GM23338 (cell line): ENCODE measurements at regions not wholly inside any gene's neighbourhood (a gene's known extent, or its start where the extent isn't known, plus 50 kb on each side); places are given as distances from the start of the nearest gene placed in this dataset.

ENCODE experiments used
- ATAC-seq: fragments of 200-7000 bp; cut with Tn5 transposase; 3 replicates; pipeline ENCODE4 v1.9.1; 2020
- DNase-seq: peaks from one replicate; pipeline ENCODE4 v3.0.0-alpha.2; 2015; ENCODE audit warnings: low spot score
- H2AFZ ChIP-seq: fragments of 200-600 bp; sonication (generic); 2 replicates; pipeline ENCODE4 v1.8.0; 2016; ENCODE audit warnings: antibody characterized with exemption, mild to moderate bottlenecking, moderate library complexity
- H3F3A ChIP-seq: fragments of 200-600 bp; sonication (generic); replicated peaks from 2 replicates; pipeline ENCODE4 v1.8.0; 2017; ENCODE audit warnings: antibody characterized with exemption, mixed run types, low read depth
- H3K27ac ChIP-seq: fragments of 200-600 bp; sonication (generic); 2 replicates; pipeline ENCODE4 v1.6.1; 2016; ENCODE audit warnings: low read depth
- H3K27me3 ChIP-seq: fragments of 200-600 bp; sonication (generic); 2 replicates; pipeline ENCODE4 v1.8.0; 2016; ENCODE audit warnings: mild to moderate bottlenecking, mixed run types, moderate library complexity; ENCODE audit not compliant: insufficient read depth
- H3K36me3 ChIP-seq: fragments of 200-600 bp; sonication (generic); 2 replicates; pipeline ENCODE4 v1.8.0; 2016; ENCODE audit warnings: mild to moderate bottlenecking; ENCODE audit not compliant: insufficient read depth
- H3K4me1 ChIP-seq: fragments of 200-600 bp; sonication (generic); 2 replicates; pipeline ENCODE4 v1.8.0; 2016; ENCODE audit warnings: mild to moderate bottlenecking, moderate library complexity; ENCODE audit not compliant: insufficient read depth
- H3K4me2 ChIP-seq: fragments of 200-600 bp; sonication (generic); 2 replicates; pipeline ENCODE4 v1.7.1; 2017; ENCODE audit warnings: mixed run types
- H3K4me3 ChIP-seq: fragments of 200-600 bp; sonication (generic); 2 replicates; pipeline ENCODE4 v1.6.1; 2016; ENCODE audit warnings: mixed run types
- H3K79me2 ChIP-seq: fragments of 200-600 bp; sonication (generic); replicated peaks from 2 replicates; pipeline ENCODE4 v1.8.0; 2017; ENCODE audit warnings: mild to moderate bottlenecking; ENCODE audit not compliant: insufficient read depth
- H3K9me2 ChIP-seq: fragments of 200-600 bp; sonication (generic); 2 replicates; pipeline ENCODE4 v1.8.0; 2017; ENCODE audit not compliant: insufficient read depth
- H4K20me1 ChIP-seq: fragments of 200-600 bp; sonication (generic); replicated peaks from 2 replicates; pipeline ENCODE4 v1.8.0; 2017; ENCODE audit warnings: mild to moderate bottlenecking; ENCODE audit not compliant: insufficient read depth
- H3K27ac Mint-ChIP-seq: 2 replicates; pipeline ENCODE4 v1.8.0; 2020; ENCODE audit warnings: inconsistent platforms, mild to moderate bottlenecking, moderate library complexity, mixed read lengths
- H3K27me3 Mint-ChIP-seq: 3 replicates; pipeline ENCODE4 v1.8.0; 2022; ENCODE audit warnings: low read depth, mild to moderate bottlenecking, moderate library complexity, mixed read lengths, inconsistent platforms; ENCODE audit not compliant: insufficient read depth, poor library complexity
- H3K36me3 Mint-ChIP-seq: 3 replicates; pipeline ENCODE4 v1.8.0; 2021; ENCODE audit warnings: low read depth, mild to moderate bottlenecking, inconsistent platforms, moderate library complexity, mixed read lengths
- H3K4me1 Mint-ChIP-seq: 3 replicates; pipeline ENCODE4 v1.8.0; 2020; ENCODE audit warnings: mild to moderate bottlenecking, inconsistent platforms, mixed read lengths
- H3K4me3 Mint-ChIP-seq: 3 replicates; pipeline ENCODE4 v1.8.0; 2021; ENCODE audit warnings: moderate library complexity, mild to moderate bottlenecking, inconsistent platforms, mixed read lengths
- H3K9me3 Mint-ChIP-seq: 3 replicates; pipeline ENCODE4 v1.8.0; 2020; ENCODE audit warnings: moderate library complexity, mild to moderate bottlenecking, inconsistent platforms, mixed read lengths
- CREB1 ChIP-seq: fragments of 250-450 bp; sonication (Bioruptor Pico); IDR thresholded peaks from 2 replicates; pipeline ENCODE4 v1.5.0; 2020; ENCODE audit warnings: low read depth, mild to moderate bottlenecking, moderate library complexity
- CTCF ChIP-seq, 2 experiments: fragments of 200-600 bp in 1 of 2; sonication (generic) in 1 of 2; conservative IDR thresholded peaks; 2 replicates each; pipeline versions ENCODE4 v1.5.1 to v1.6.1; 2016 to 2017; ENCODE audit warnings: antibody characterized with exemption in 2 of 2, low read depth in 2 of 2, mild to moderate bottlenecking in 2 of 2, moderate library complexity in 1 of 2
- EZH2 ChIP-seq: fragments of 200-600 bp; sonication (generic); IDR thresholded peaks from one replicate; pipeline ENCODE4 v1.8.0; 2017; ENCODE audit warnings: antibody characterized with exemption, mild to moderate bottlenecking, low read depth; ENCODE audit not compliant: unreplicated experiment
- NANOG ChIP-seq: IDR thresholded peaks from 2 replicates; pipeline ENCODE4 v1.6.1; 2016; ENCODE audit warnings: antibody characterized with exemption, borderline replicate concordance
- POLR2AphosphoS5 ChIP-seq: IDR thresholded peaks from 2 replicates; pipeline ENCODE4 v1.6.1; 2016; ENCODE audit warnings: antibody characterized with exemption, low read depth
- ZNF462 ChIP-seq: fragments of 250-450 bp; sonication (Bioruptor Pico); IDR thresholded peaks from 2 replicates; pipeline ENCODE4 v1.5.0; 2020; ENCODE audit warnings: mild to moderate bottlenecking, moderate library complexity

GRCh38 chr13:53189162-53189561 lies 160.5 kb downstream of the OLFM4 start:
- H3K27me3 Mint-ChIP-seq, result no peaks in the 10 kb centered on the region
- ATAC-seq (no peak), DNase-seq (peak; percentile 23)
- Histone ChIP-seq H3K9me2 (no peaks in the 10 kb centered on the region), H3K27me3 (no peaks in the 10 kb centered on the region), H3K27ac (no peak overlapping the region), H3K4me3 (no peak overlapping the region), H3K79me2 (no peaks in the 10 kb centered on the region), H3K36me3 (no peaks in the 10 kb centered on the region), H4K20me1 (no peaks in the 10 kb centered on the region), H3K4me1 (no peaks in the 10 kb centered on the region), H3K4me2 (no peak overlapping the region), H3F3A (no peaks in the 10 kb centered on the region), H2AFZ (no peak overlapping the region)
- H3K27ac Mint-ChIP-seq, result no peak overlapping the region
- peaks cover 4% of the 10 kb centered on the region; the same call in 1 of the 3 replicates for H3K9me3 Mint-ChIP-seq
- no peak for TF ChIP-seq POLR2AphosphoS5
- no peak for TF ChIP-seq NANOG
- TF ChIP-seq CREB1 (CRISPR knock-in tag), result no peak
- no peak for TF ChIP-seq EZH2
- TF ChIP-seq ZNF462 (CRISPR knock-in tag), result no peak
- TF ChIP-seq CTCF (conservative IDR thresholded peaks at IDR 0.05; ENCODE audit: low read depth in 2 of 2), result peak; percentile 13 to 39; a peak in 2 of 4 replicates
- peaks cover 7% of the 10 kb centered on the region for H3K4me1 Mint-ChIP-seq
- no peaks in the 10 kb centered on the region for H3K36me3 Mint-ChIP-seq
- H3K4me3 Mint-ChIP-seq, result no peak overlapping the region
